DND-41 (cell line): ENCODE measurements at regions not wholly inside any gene's neighbourhood (a gene's known extent, or its start where the extent isn't known, plus 50 kb on each side); places are given as distances from the start of the nearest gene placed in this dataset.

ENCODE experiments used
- ATAC-seq: fragments of 200-7000 bp; cut with Tn5 transposase; 3 replicates; pipeline ENCODE4 v1.9.1; 2021; ENCODE audit warnings: low read depth; ENCODE audit not compliant: insufficient read depth
- DNase-seq: peaks from one replicate; pipeline ENCODE4 v3.0.0-alpha.2; 2020
- H2AFZ ChIP-seq: 2 replicates; pipeline ENCODE4 v1.6.0; 2012; ENCODE audit warnings: low read depth, low read length
- H3K27ac ChIP-seq: 2 replicates; pipeline ENCODE4 v1.5.1; 2012; ENCODE audit warnings: low read length, inconsistent platforms
- H3K27me3 ChIP-seq: fragments of 200-600 bp; sonication (generic); 2 replicates; pipeline ENCODE4 v1.6.0; 2012; ENCODE audit warnings: low read length, mild to moderate bottlenecking, inconsistent platforms; ENCODE audit not compliant: insufficient read depth, poor library complexity
- H3K36me3 ChIP-seq: 2 replicates; pipeline ENCODE4 v1.5.1; 2012; ENCODE audit warnings: low read length, inconsistent platforms; ENCODE audit not compliant: insufficient read depth
- H3K4me1 ChIP-seq: 2 replicates; pipeline ENCODE4 v1.5.1; 2012; ENCODE audit warnings: mild to moderate bottlenecking, low read length; ENCODE audit not compliant: insufficient read depth
- H3K4me2 ChIP-seq: 2 replicates; pipeline ENCODE4 v1.6.0; 2012; ENCODE audit warnings: mild to moderate bottlenecking, moderate library complexity, low read length, inconsistent platforms; ENCODE audit not compliant: insufficient read depth
- H3K4me3 ChIP-seq, 2 experiments: fragments of 200-600 bp in 1 of 2; shearing (Covaris generic) in 1 of 2; 2 replicates each; pipeline ENCODE4 v1.5.1; 2012 to 2016; ENCODE audit warnings: inconsistent platforms in 2 of 2, low read length in 2 of 2, mild to moderate bottlenecking in 2 of 2, low read depth in 1 of 2, moderate library complexity in 1 of 2
- H3K79me2 ChIP-seq: 2 replicates; pipeline ENCODE4 v1.6.0; 2012; ENCODE audit warnings: low read length, inconsistent platforms; ENCODE audit not compliant: insufficient read depth
- H3K9ac ChIP-seq: 2 replicates; pipeline ENCODE4 v1.6.0; 2012; ENCODE audit warnings: low read depth, mild to moderate bottlenecking, inconsistent platforms, low read length, moderate library complexity
- H3K9me3 ChIP-seq: 2 replicates; pipeline ENCODE4 v1.5.1; 2012; ENCODE audit warnings: low read length, moderate library complexity, mild to moderate bottlenecking, inconsistent platforms; ENCODE audit not compliant: insufficient read depth, severe bottlenecking
- H4K20me1 ChIP-seq: 2 replicates; pipeline ENCODE4 v1.6.0; 2012; ENCODE audit warnings: low read length; ENCODE audit not compliant: insufficient read depth
- EZH2 ChIP-seq: IDR thresholded peaks from 3 replicates; pipeline ENCODE4 v1.6.1; 2012; ENCODE audit warnings: borderline replicate concordance, low read depth, mild to moderate bottlenecking, moderate library complexity, low read length, inconsistent platforms; ENCODE audit not compliant: severe bottlenecking
- TF ChIP-seq, protein P1 (sequence below): IDR thresholded peaks from 2 replicates; pipeline ENCODE4 v1.5.1; 2012; ENCODE audit warnings: borderline replicate concordance, low read length, moderate library complexity, mild to moderate bottlenecking; ENCODE audit not compliant: poor library complexity, severe bottlenecking; ENCODE audit errors: extremely low read depth

GRCh38 chr10:83817797-83818196 is 321.5 kb upstream of the GHITM start:
- Histone ChIP-seq H2AFZ (no peak overlapping the region), H3K27me3 (no peaks in the 10 kb centered on the region), H3K4me3 (no peak overlapping the region), H3K9ac (no peak overlapping the region), H3K4me1 (no peaks in the 10 kb centered on the region), H4K20me1 (no peaks in the 10 kb centered on the region), H3K79me2 (no peaks in the 10 kb centered on the region), H3K9me3 (no peaks in the 10 kb centered on the region), H3K27ac (no peak overlapping the region), H3K4me2 (no peak overlapping the region), H3K36me3 (no peaks in the 10 kb centered on the region)
- DNase-seq (no peak), ATAC-seq (no peak)
- TF ChIP-seq, protein P1, sequence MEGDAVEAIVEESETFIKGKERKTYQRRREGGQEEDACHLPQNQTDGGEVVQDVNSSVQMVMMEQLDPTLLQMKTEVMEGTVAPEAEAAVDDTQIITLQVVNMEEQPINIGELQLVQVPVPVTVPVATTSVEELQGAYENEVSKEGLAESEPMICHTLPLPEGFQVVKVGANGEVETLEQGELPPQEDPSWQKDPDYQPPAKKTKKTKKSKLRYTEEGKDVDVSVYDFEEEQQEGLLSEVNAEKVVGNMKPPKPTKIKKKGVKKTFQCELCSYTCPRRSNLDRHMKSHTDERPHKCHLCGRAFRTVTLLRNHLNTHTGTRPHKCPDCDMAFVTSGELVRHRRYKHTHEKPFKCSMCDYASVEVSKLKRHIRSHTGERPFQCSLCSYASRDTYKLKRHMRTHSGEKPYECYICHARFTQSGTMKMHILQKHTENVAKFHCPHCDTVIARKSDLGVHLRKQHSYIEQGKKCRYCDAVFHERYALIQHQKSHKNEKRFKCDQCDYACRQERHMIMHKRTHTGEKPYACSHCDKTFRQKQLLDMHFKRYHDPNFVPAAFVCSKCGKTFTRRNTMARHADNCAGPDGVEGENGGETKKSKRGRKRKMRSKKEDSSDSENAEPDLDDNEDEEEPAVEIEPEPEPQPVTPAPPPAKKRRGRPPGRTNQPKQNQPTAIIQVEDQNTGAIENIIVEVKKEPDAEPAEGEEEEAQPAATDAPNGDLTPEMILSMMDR = no peak
- no peak for TF ChIP-seq EZH2

GRCh38 chr10:83819609-83820008 is 319.7 kb upstream of the GHITM start:
- H3K4me1 ChIP-seq = no peaks in the 10 kb centered on the region
- H4K20me1 ChIP-seq = no peaks in the 10 kb centered on the region
- no peak overlapping the region for H3K9ac ChIP-seq
- H2AFZ ChIP-seq = no peak overlapping the region
- H3K27ac ChIP-seq = no peak overlapping the region
- H3K27me3 ChIP-seq = no peaks in the 10 kb centered on the region
- H3K4me2 ChIP-seq = no peak overlapping the region
- no peak overlapping the region for H3K4me3 ChIP-seq
- DNase-seq (no peak), ATAC-seq (no peak)
- no peak for TF ChIP-seq EZH2
- TF ChIP-seq, protein P1 = no peak
- no peaks in the 10 kb centered on the region for H3K36me3 ChIP-seq
- no peaks in the 10 kb centered on the region for H3K9me3 ChIP-seq
- no peaks in the 10 kb centered on the region for H3K79me2 ChIP-seq

GRCh38 chr10:83820033-83820432 is 319.3 kb upstream of the GHITM start:
- no peak for DNase-seq
- Histone ChIP-seq H3K4me3 (no peak overlapping the region), H3K79me2 (no peaks in the 10 kb centered on the region), H3K4me1 (no peaks in the 10 kb centered on the region), H3K27me3 (no peaks in the 10 kb centered on the region), H4K20me1 (no peaks in the 10 kb centered on the region), H2AFZ (no peak overlapping the region), H3K9ac (no peak overlapping the region), H3K27ac (no peak overlapping the region), H3K36me3 (no peaks in the 10 kb centered on the region), H3K9me3 (no peaks in the 10 kb centered on the region), H3K4me2 (no peak overlapping the region)
- ATAC-seq = no peak
- TF ChIP-seq, protein P1 = no peak
- TF ChIP-seq EZH2 = no peak

- no peak for ATAC-seq
- no peak overlapping the region for H3K4me3 ChIP-seq
These were observed 315.2 kb upstream of the GHITM start for GRCh38 chr10:83824099-83824498.

More at GRCh38 chr10:83824099-83824498, 315.2 kb upstream of the GHITM start:
- H3K9me3 ChIP-seq = no peaks in the 10 kb centered on the region
- H3K27ac ChIP-seq = no peak overlapping the region
- no peak for TF ChIP-seq EZH2
- TF ChIP-seq, protein P1 = no peak
- no peaks in the 10 kb centered on the region for H3K27me3 ChIP-seq
- H2AFZ ChIP-seq = no peak overlapping the region
- H3K9ac ChIP-seq = no peak overlapping the region
- no peak for DNase-seq
- H3K36me3 ChIP-seq = no peaks in the 10 kb centered on the region
- no peaks in the 10 kb centered on the region for H4K20me1 ChIP-seq
- no peaks in the 10 kb centered on the region for H3K4me1 ChIP-seq
- no peaks in the 10 kb centered on the region for H3K79me2 ChIP-seq
- no peak overlapping the region for H3K4me2 ChIP-seq
